HEK293 (cell line): ENCODE measurements at regions not wholly inside any gene's neighbourhood (a gene's known extent, or its start where the extent isn't known, plus 50 kb on each side); places are given as distances from the start of the nearest gene placed in this dataset.

Experiments
- CTCF ChIA-PET: fragments of 350-600 bp; formaldehyde crosslinking; extraction: SDS; loops from one replicate; lab custom pipeline; 2021; ENCODE audit warnings: antibody characterized with exemption; lab: Yijun Ruan, JAX
- POLR2A ChIA-PET: fragments of 300-600 bp; formaldehyde crosslinking; extraction: SDS; loops from one replicate; lab custom pipeline; 2020; ENCODE audit warnings: antibody characterized with exemption, inconsistent platforms; lab: Yijun Ruan, JAX
- H3K27ac ChIP-seq: fragments of 200-500 bp; sonication (Bioruptor generic); 2 replicates; pipeline ENCODE4 v1.5.1; 2014; ENCODE audit warnings: low read depth, low read length, control low read depth, inconsistent platforms; ENCODE audit errors: extremely low read depth
- H3K36me3 ChIP-seq, 2 experiments: fragments of 200-500 bp in 1 of 2; sonication (Bioruptor generic) in 1 of 2; 1 replicate in 1 of 2; 2 replicates in 1 of 2; pipeline ENCODE4 v1.5.1; 2014 to 2017; ENCODE audit warnings: inconsistent platforms in 2 of 2, low read length in 2 of 2; ENCODE audit not compliant: control insufficient read depth in 2 of 2, insufficient read depth in 1 of 2
- H3K4me1 ChIP-seq: fragments of 200-500 bp; sonication (Bioruptor generic); 2 replicates; pipeline ENCODE4 v1.5.1; 2014; ENCODE audit warnings: mild to moderate bottlenecking, low read length, inconsistent platforms; ENCODE audit not compliant: control insufficient read depth, insufficient read depth
- H3K4me3 ChIP-seq: 2 replicates; pipeline ENCODE4 v1.5.1; 2011; ENCODE audit warnings: low read depth, mild to moderate bottlenecking, control low read depth, low read length, moderate library complexity
- H3K9me3 ChIP-seq: fragments of 200-500 bp; sonication (Bioruptor generic); 2 replicates; pipeline ENCODE4 v1.5.1; 2014; ENCODE audit warnings: low read depth, low read length, inconsistent platforms; ENCODE audit not compliant: control insufficient read depth, insufficient read depth
- ZBTB17 ChIP-seq: fragments of 450-650 bp; formaldehyde crosslinking; IDR thresholded peaks from 2 replicates; pipeline ENCODE4 v1.5.1; 2016; ENCODE audit warnings: missing biosample characterization, missing genetic modification characterization
- ZNF24 ChIP-seq: fragments of 450-650 bp; formaldehyde crosslinking; IDR thresholded peaks from 2 replicates; pipeline ENCODE4 v1.5.1; 2016; ENCODE audit warnings: missing biosample characterization, missing genetic modification characterization
- ZNF404 ChIP-seq: fragments of 450-650 bp; formaldehyde crosslinking; IDR thresholded peaks from 2 replicates; pipeline ENCODE4 v1.5.1; 2017; ENCODE audit warnings: missing biosample characterization, missing genetic modification characterization
- ZNF416 ChIP-seq: fragments of 450-650 bp; formaldehyde crosslinking; IDR thresholded peaks from 2 replicates; pipeline ENCODE4 v1.5.1; 2016; ENCODE audit warnings: missing biosample characterization, missing genetic modification characterization
- ZNF423 ChIP-seq: fragments of 450-650 bp; formaldehyde crosslinking; IDR thresholded peaks from 2 replicates; pipeline ENCODE4 v1.5.1; 2016; ENCODE audit warnings: missing biosample characterization, missing genetic modification characterization
- ZNF510 ChIP-seq: fragments of 450-650 bp; formaldehyde crosslinking; IDR thresholded peaks from 2 replicates; pipeline ENCODE4 v1.5.1; 2018; ENCODE audit warnings: mild to moderate bottlenecking, missing genetic modification characterization, missing biosample characterization; ENCODE audit not compliant: insufficient replicate concordance
- ZNF585B ChIP-seq: fragments of 450-650 bp; formaldehyde crosslinking; IDR thresholded peaks from 2 replicates; pipeline ENCODE4 v1.5.1; 2016; ENCODE audit warnings: missing biosample characterization, missing genetic modification characterization
- ZNF785 ChIP-seq: fragments of 450-650 bp; formaldehyde crosslinking; IDR thresholded peaks from 2 replicates; pipeline ENCODE4 v1.5.1; 2016; ENCODE audit warnings: missing biosample characterization, missing genetic modification characterization
- ZNF791 ChIP-seq: fragments of 450-650 bp; formaldehyde crosslinking; IDR thresholded peaks from 2 replicates; pipeline ENCODE4 v1.5.1; 2016; ENCODE audit warnings: missing biosample characterization, missing genetic modification characterization
- TF ChIP-seq, protein P1 (sequence below): fragments of 450-650 bp; formaldehyde crosslinking; IDR thresholded peaks from 2 replicates; pipeline ENCODE4 v1.5.1; 2016; ENCODE audit warnings: missing biosample characterization, missing genetic modification characterization
- TF ChIP-seq, protein P2 (sequence below): fragments of 450-650 bp; IDR thresholded peaks from 2 replicates; pipeline ENCODE4 v1.5.1; 2018; ENCODE audit warnings: missing biosample characterization, missing genetic modification characterization
- TF ChIP-seq, protein P3 (sequence below): fragments of 450-650 bp; formaldehyde crosslinking; conservative IDR thresholded peaks from 2 replicates; pipeline ENCODE4 v1.5.1; 2016; ENCODE audit warnings: low read depth, missing biosample characterization, missing genetic modification characterization
- TF ChIP-seq, protein P4 (sequence below): fragments of 450-650 bp; formaldehyde crosslinking; IDR thresholded peaks from 2 replicates; pipeline ENCODE4 v1.5.1; 2016; ENCODE audit warnings: missing biosample characterization, missing genetic modification characterization, low read depth
- TF ChIP-seq, protein P5 (sequence below): fragments of 450-650 bp; formaldehyde crosslinking; IDR thresholded peaks from 2 replicates; pipeline ENCODE4 v1.5.0; 2017; ENCODE audit warnings: missing biosample characterization, missing genetic modification characterization, borderline replicate concordance
- TF ChIP-seq, protein P6 (sequence below): fragments of 450-650 bp; formaldehyde crosslinking; IDR thresholded peaks from 2 replicates; pipeline ENCODE4 v1.5.1; 2016; ENCODE audit warnings: missing biosample characterization, missing genetic modification characterization, low read depth

DNA sequence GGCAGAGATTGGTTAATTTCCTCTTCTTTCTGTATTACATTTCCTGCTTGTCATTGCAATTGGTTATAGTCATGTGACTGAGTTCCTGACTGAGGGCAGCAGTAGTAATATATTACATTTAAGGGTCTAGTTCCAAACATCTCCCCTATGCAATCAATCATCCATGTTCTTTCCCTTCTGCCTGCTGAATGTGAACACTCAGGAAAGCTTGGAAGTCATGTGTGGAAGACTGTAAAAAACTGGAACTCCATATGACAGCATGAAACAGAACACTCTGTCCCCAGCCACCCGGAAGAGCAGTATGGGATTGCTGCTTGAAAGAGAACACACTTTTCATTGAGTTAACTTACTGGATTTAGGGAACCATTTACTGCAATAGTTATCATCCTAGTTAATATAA, 459.7 kb upstream of the SEMA3A start (continued):
- TF ChIP-seq, protein P1, sequence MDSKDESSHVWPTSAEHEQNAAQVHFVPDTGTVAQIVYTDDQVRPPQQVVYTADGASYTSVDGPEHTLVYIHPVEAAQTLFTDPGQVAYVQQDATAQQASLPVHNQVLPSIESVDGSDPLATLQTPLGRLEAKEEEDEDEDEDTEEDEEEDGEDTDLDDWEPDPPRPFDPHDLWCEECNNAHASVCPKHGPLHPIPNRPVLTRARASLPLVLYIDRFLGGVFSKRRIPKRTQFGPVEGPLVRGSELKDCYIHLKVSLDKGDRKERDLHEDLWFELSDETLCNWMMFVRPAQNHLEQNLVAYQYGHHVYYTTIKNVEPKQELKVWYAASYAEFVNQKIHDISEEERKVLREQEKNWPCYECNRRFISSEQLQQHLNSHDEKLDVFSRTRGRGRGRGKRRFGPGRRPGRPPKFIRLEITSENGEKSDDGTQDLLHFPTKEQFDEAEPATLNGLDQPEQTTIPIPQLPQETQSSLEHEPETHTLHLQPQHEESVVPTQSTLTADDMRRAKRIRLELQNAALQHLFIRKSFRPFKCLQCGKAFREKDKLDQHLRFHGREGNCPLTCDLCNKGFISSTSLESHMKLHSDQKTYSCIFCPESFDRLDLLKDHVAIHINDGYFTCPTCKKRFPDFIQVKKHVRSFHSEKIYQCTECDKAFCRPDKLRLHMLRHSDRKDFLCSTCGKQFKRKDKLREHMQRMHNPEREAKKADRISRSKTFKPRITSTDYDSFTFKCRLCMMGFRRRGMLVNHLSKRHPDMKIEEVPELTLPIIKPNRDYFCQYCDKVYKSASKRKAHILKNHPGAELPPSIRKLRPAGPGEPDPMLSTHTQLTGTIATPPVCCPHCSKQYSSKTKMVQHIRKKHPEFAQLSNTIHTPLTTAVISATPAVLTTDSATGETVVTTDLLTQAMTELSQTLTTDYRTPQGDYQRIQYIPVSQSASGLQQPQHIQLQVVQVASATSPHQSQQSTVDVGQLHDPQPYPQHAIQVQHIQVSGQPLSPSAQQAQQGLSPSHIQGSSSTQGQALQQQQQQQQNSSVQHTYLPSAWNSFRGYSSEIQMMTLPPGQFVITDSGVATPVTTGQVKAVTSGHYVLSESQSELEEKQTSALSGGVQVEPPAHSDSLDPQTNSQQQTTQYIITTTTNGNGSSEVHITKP (tag by site-specific recombination) = no peak
- TF ChIP-seq, protein P2, sequence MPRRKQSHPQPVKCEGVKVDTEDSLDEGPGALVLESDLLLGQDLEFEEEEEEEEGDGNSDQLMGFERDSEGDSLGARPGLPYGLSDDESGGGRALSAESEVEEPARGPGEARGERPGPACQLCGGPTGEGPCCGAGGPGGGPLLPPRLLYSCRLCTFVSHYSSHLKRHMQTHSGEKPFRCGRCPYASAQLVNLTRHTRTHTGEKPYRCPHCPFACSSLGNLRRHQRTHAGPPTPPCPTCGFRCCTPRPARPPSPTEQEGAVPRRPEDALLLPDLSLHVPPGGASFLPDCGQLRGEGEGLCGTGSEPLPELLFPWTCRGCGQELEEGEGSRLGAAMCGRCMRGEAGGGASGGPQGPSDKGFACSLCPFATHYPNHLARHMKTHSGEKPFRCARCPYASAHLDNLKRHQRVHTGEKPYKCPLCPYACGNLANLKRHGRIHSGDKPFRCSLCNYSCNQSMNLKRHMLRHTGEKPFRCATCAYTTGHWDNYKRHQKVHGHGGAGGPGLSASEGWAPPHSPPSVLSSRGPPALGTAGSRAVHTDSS (tag by site-specific recombination) = no peak

DNA sequence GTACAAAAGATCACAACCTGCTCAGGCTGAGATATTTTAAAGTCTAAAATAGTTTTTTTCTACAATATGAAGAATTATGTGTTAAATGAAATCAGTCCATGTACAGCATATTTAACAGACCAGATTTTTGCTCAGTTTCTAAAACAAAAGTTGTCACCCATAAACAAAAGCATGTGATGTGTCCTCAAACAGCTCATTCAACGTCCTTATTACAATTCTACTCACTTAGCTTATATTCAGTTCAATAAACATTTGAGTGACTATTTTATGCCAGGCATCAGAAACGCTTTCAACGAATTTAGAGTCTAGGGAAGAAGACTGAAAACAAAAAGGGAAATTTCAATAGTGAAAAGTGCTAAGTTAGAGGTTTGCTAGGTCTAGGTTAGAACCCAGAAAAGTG, 457.3 kb upstream of the SEMA3A start:
- POLR2A ChIA-PET = no interaction called here
- TF ChIP-seq, protein P3, sequence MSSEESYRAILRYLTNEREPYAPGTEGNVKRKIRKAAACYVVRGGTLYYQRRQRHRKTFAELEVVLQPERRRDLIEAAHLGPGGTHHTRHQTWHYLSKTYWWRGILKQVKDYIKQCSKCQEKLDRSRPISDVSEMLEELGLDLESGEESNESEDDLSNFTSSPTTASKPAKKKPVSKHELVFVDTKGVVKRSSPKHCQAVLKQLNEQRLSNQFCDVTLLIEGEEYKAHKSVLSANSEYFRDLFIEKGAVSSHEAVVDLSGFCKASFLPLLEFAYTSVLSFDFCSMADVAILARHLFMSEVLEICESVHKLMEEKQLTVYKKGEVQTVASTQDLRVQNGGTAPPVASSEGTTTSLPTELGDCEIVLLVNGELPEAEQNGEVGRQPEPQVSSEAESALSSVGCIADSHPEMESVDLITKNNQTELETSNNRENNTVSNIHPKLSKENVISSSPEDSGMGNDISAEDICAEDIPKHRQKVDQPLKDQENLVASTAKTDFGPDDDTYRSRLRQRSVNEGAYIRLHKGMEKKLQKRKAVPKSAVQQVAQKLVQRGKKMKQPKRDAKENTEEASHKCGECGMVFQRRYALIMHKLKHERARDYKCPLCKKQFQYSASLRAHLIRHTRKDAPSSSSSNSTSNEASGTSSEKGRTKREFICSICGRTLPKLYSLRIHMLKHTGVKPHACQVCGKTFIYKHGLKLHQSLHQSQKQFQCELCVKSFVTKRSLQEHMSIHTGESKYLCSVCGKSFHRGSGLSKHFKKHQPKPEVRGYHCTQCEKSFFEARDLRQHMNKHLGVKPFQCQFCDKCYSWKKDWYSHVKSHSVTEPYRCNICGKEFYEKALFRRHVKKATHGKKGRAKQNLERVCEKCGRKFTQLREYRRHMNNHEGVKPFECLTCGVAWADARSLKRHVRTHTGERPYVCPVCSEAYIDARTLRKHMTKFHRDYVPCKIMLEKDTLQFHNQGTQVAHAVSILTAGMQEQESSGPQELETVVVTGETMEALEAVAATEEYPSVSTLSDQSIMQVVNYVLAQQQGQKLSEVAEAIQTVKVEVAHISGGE (tag by site-specific recombination) = no peak
- TF ChIP-seq ZNF416 (tag by site-specific recombination) (no peak), ZNF785 (tag by site-specific recombination) (no peak)
- TF ChIP-seq, protein P4, sequence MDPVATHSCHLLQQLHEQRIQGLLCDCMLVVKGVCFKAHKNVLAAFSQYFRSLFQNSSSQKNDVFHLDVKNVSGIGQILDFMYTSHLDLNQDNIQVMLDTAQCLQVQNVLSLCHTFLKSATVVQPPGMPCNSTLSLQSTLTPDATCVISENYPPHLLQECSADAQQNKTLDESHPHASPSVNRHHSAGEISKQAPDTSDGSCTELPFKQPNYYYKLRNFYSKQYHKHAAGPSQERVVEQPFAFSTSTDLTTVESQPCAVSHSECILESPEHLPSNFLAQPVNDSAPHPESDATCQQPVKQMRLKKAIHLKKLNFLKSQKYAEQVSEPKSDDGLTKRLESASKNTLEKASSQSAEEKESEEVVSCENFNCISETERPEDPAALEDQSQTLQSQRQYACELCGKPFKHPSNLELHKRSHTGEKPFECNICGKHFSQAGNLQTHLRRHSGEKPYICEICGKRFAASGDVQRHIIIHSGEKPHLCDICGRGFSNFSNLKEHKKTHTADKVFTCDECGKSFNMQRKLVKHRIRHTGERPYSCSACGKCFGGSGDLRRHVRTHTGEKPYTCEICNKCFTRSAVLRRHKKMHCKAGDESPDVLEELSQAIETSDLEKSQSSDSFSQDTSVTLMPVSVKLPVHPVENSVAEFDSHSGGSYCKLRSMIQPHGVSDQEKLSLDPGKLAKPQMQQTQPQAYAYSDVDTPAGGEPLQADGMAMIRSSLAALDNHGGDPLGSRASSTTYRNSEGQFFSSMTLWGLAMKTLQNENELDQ (tag by site-specific recombination) = no peak
- no peaks in the 10 kb centered on the region for H3K36me3 ChIP-seq
- CTCF ChIA-PET = no interaction called here
- H3K4me3 ChIP-seq = no peak overlapping the region
- no peaks in the 10 kb centered on the region for H3K9me3 ChIP-seq
- H3K27ac ChIP-seq = no peak overlapping the region
- H3K4me1 ChIP-seq = no peaks in the 10 kb centered on the region

DNA sequence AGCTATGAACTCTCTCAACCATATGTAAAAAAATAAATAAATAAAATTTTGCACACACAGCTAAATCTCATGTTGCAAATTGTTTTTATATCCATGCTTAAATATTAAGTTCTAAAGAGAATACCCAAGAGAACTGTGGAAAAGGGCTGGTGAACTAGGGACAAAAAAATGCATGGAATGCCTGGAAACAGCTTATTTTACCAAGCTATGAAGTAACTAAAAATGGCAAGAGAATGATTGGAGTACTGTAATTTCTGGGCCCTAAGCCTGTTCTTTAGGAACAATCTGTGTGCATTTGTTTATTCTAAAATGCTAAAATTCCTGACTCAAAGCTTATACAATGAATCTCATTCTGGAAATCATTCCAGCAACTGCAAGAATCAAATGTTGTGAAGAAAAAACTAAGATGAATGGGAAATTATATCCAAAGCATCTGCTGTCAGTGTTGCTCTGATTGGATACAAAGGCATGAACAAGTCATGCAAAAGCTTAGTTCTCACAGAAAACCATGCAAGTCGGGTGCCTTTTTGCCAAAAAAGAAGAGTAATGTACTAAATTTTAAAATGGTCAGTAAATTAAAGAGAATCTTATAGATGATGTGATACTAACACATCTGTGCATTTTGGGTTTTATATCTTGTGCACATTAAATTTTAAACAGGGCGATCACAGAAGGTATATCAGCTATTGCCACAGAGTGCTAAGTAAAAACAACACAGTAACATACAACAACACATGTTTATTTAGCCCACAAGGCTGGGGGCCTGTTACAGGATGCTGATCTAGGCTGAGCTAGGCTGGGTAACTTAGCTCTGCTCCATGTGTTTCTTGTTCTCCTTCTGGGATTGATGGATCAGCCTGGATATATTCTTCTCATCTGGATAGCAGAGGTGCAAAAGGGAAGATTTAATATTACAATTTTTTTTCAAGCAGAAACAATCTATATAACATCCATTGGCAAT, 453.5 kb upstream of the SEMA3A start:
- no peak for TF ChIP-seq ZNF510 (tag by site-specific recombination)
- TF ChIP-seq ZNF791 (tag by site-specific recombination) = no peak
- no peak for TF ChIP-seq ZNF404 (tag by site-specific recombination)
- TF ChIP-seq, protein P5, sequence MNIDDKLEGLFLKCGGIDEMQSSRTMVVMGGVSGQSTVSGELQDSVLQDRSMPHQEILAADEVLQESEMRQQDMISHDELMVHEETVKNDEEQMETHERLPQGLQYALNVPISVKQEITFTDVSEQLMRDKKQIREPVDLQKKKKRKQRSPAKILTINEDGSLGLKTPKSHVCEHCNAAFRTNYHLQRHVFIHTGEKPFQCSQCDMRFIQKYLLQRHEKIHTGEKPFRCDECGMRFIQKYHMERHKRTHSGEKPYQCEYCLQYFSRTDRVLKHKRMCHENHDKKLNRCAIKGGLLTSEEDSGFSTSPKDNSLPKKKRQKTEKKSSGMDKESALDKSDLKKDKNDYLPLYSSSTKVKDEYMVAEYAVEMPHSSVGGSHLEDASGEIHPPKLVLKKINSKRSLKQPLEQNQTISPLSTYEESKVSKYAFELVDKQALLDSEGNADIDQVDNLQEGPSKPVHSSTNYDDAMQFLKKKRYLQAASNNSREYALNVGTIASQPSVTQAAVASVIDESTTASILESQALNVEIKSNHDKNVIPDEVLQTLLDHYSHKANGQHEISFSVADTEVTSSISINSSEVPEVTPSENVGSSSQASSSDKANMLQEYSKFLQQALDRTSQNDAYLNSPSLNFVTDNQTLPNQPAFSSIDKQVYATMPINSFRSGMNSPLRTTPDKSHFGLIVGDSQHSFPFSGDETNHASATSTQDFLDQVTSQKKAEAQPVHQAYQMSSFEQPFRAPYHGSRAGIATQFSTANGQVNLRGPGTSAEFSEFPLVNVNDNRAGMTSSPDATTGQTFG (tag by site-specific recombination) = no peak
- no peak for TF ChIP-seq ZBTB17 (tag by site-specific recombination)
- no peak for TF ChIP-seq ZNF24 (tag by site-specific recombination)
- no peak for TF ChIP-seq ZNF585B (tag by site-specific recombination)
- no peak for TF ChIP-seq ZNF423 (tag by site-specific recombination)
- no peak for TF ChIP-seq ZNF785 (tag by site-specific recombination)
- TF ChIP-seq, protein P6, sequence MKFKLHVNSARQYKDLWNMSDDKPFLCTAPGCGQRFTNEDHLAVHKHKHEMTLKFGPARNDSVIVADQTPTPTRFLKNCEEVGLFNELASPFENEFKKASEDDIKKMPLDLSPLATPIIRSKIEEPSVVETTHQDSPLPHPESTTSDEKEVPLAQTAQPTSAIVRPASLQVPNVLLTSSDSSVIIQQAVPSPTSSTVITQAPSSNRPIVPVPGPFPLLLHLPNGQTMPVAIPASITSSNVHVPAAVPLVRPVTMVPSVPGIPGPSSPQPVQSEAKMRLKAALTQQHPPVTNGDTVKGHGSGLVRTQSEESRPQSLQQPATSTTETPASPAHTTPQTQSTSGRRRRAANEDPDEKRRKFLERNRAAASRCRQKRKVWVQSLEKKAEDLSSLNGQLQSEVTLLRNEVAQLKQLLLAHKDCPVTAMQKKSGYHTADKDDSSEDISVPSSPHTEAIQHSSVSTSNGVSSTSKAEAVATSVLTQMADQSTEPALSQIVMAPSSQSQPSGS (tag by site-specific recombination) = no peak
- TF ChIP-seq, all 188 proteins: peak for 0
- ChIA-PET POLR2A (interaction anchor here (0.6 kb wide), 1 partner anchor 9 kb away, joined by 4 read pairs; no protein-coding TSS in a partner anchor), CTCF (interaction anchor here (0.5 to 1.2 kb wide), 5 partner anchors 12 to 236 kb away, joined by 3 to 8 read pairs (median 4); no protein-coding TSS in a partner anchor)
- no peak overlapping the region for H3K27ac ChIP-seq
- H3K4me3 ChIP-seq = no peak overlapping the region
- H3K4me1 ChIP-seq = no peaks in the 10 kb centered on the region
- H3K36me3 ChIP-seq = no peaks in the 10 kb centered on the region
- no peaks in the 10 kb centered on the region for H3K9me3 ChIP-seq
